HL-60 (cell line): ENCODE measurements at regions not wholly inside any gene's neighbourhood (a gene's known extent, or its start where the extent isn't known, plus 50 kb on each side); places are given as distances from the start of the nearest gene placed in this dataset.
A peak's percentile ranks its signal among the peaks of the same experiment; 100 is the strongest.

Experiments used
- GABPA ChIP-seq: IDR thresholded peaks from 2 replicates; pipeline ENCODE4 v1.6.1; 2012; ENCODE audit warnings: low read depth
- POLR2AphosphoS5 ChIP-seq: IDR thresholded peaks from 2 replicates; pipeline ENCODE4 v1.6.1; 2012; ENCODE audit warnings: low read depth
- SPI1 ChIP-seq: IDR thresholded peaks from 2 replicates; pipeline ENCODE4 v1.6.1; 2012; ENCODE audit warnings: low read depth, mild to moderate bottlenecking, borderline replicate concordance
- TF ChIP-seq, protein P1 (sequence below): IDR thresholded peaks from one replicate; pipeline ENCODE4 v1.5.1; 2011; ENCODE audit warnings: low read length, control low read depth, inconsistent platforms; ENCODE audit not compliant: insufficient read depth
- TF ChIP-seq, protein P2 (sequence below): IDR thresholded peaks from 2 replicates; pipeline ENCODE4 v1.6.1; 2012; ENCODE audit warnings: low read depth; ENCODE audit not compliant: insufficient replicate concordance

DNA sequence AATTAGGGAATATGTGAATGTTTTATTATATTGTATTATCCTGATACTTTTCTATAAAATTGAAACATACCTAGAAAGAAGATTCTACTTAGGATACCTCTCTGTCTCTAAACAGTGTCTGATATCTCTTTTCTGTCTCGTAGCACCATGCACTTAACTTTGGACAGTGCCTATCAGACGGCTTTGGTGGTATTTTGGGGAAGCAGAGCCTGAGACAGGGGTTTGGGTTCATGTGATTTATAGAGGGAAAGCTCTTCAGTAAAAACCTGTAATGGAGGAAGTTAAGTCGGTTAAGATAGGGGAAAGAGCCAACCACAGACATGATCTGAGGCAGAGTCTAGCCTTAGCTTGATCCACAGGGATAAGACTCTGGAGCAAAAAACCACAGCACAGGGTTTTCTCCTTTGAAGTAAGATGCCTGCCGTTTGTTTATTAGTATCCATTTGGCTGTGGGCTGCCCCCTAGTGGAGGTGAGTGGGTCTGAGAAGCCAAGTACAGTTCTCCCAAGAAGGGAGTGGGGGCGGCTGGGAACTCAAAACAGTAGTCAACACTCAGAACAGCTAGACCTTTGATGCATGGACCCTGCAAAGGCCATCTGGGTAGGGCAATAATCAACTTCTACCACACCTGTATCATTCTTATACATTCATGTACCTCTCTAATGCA, 141.2 kb upstream of the ASTN2 start:
- TF ChIP-seq, protein P1, sequence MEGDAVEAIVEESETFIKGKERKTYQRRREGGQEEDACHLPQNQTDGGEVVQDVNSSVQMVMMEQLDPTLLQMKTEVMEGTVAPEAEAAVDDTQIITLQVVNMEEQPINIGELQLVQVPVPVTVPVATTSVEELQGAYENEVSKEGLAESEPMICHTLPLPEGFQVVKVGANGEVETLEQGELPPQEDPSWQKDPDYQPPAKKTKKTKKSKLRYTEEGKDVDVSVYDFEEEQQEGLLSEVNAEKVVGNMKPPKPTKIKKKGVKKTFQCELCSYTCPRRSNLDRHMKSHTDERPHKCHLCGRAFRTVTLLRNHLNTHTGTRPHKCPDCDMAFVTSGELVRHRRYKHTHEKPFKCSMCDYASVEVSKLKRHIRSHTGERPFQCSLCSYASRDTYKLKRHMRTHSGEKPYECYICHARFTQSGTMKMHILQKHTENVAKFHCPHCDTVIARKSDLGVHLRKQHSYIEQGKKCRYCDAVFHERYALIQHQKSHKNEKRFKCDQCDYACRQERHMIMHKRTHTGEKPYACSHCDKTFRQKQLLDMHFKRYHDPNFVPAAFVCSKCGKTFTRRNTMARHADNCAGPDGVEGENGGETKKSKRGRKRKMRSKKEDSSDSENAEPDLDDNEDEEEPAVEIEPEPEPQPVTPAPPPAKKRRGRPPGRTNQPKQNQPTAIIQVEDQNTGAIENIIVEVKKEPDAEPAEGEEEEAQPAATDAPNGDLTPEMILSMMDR = peak; percentile 45
- TF ChIP-seq POLR2AphosphoS5 = no peak
- TF ChIP-seq GABPA = no peak
- TF ChIP-seq, protein P2, sequence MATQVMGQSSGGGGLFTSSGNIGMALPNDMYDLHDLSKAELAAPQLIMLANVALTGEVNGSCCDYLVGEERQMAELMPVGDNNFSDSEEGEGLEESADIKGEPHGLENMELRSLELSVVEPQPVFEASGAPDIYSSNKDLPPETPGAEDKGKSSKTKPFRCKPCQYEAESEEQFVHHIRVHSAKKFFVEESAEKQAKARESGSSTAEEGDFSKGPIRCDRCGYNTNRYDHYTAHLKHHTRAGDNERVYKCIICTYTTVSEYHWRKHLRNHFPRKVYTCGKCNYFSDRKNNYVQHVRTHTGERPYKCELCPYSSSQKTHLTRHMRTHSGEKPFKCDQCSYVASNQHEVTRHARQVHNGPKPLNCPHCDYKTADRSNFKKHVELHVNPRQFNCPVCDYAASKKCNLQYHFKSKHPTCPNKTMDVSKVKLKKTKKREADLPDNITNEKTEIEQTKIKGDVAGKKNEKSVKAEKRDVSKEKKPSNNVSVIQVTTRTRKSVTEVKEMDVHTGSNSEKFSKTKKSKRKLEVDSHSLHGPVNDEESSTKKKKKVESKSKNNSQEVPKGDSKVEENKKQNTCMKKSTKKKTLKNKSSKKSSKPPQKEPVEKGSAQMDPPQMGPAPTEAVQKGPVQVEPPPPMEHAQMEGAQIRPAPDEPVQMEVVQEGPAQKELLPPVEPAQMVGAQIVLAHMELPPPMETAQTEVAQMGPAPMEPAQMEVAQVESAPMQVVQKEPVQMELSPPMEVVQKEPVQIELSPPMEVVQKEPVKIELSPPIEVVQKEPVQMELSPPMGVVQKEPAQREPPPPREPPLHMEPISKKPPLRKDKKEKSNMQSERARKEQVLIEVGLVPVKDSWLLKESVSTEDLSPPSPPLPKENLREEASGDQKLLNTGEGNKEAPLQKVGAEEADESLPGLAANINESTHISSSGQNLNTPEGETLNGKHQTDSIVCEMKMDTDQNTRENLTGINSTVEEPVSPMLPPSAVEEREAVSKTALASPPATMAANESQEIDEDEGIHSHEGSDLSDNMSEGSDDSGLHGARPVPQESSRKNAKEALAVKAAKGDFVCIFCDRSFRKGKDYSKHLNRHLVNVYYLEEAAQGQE = no peak
- TF ChIP-seq SPI1 = no peak
